K562 (cell line): ENCODE measurements at regions not wholly inside any gene's neighbourhood (a gene's known extent, or its start where the extent isn't known, plus 50 kb on each side); places are given as distances from the start of the nearest gene placed in this dataset.
A peak's percentile ranks its signal among the peaks of the same experiment; 100 is the strongest.
"Not testable (repeated sequence)": the region's sequence is repeated elsewhere in the genome, so short reads cannot be mapped to it uniquely, and the experiment has no call there.

ENCODE experiments used
- ATAC-seq: fragments of 200-7000 bp; cut with Tn5 transposase; 3 replicates; pipeline ENCODE4 v1.9.1; 2020; ENCODE audit warnings: moderate library complexity
- BruUV-seq: library from RNA; stranded (reverse); fragments of 400-500 nt; replicated peaks from 2 replicates; lab custom pipeline; 2021; lab: Mats Ljungman, UMichigan
- CTCF ChIA-PET: fragments of 300-600 bp; formaldehyde crosslinking; extraction: SDS; loops from one replicate; lab custom pipeline; 2021; ENCODE audit warnings: low intra/inter-chr PET ratio; lab: Yijun Ruan, JAX
- POLR2A ChIA-PET: fragments of 300-600, 350-650 bp; sonication (Branson Sonifier 250); formaldehyde crosslinking; extraction: SDS; loops from one replicate; lab custom pipeline; 2021; ENCODE audit warnings: antibody characterized with exemption, inconsistent platforms; lab: Yijun Ruan, JAX
- DNase-seq, 4 experiments: peaks; one replicate each; pipeline versions ENCODE4 v3.0.0 to v3.0.0-alpha.2; 2011 to 2018; ENCODE audit warnings: low spot score in 3 of 4, mixed read lengths in 3 of 4; ENCODE audit errors: extremely low read depth in 1 of 4
- FAIRE-seq: peaks from 2 replicates; lab custom pipeline; 2011; peaks lifted over from hg19 to GRCh38; lab: Jason Lieb, UNC
- H2AFZ ChIP-seq: 2 replicates; pipeline ENCODE4 v1.6.0; 2011; ENCODE audit warnings: low read depth, low read length, control low read depth, inconsistent platforms
- H3K27ac ChIP-seq: fragments of 200-600 bp; 3 replicates; pipeline ENCODE4 v1.8.0; 2011; ENCODE audit warnings: low read depth, mild to moderate bottlenecking, control low read depth, inconsistent platforms, low read length, moderate library complexity, mixed read lengths; ENCODE audit errors: extremely low read depth
- H3K27me3 ChIP-seq, 2 experiments: fragments of 300-600 bp in 1 of 2; 2 replicates in 1 of 2; 3 replicates in 1 of 2; pipeline versions ENCODE4 v1.6.0 to v1.8.0; 2011; ENCODE audit warnings: inconsistent platforms in 2 of 2, low read length in 2 of 2, mild to moderate bottlenecking in 1 of 2, mixed read lengths in 1 of 2, moderate library complexity in 1 of 2; ENCODE audit not compliant: control insufficient read depth in 2 of 2, insufficient read depth in 2 of 2
- H3K36me3 ChIP-seq: fragments of 300-600 bp; 3 replicates; pipeline ENCODE4 v1.8.0; 2011; ENCODE audit warnings: mild to moderate bottlenecking, low read length, inconsistent platforms; ENCODE audit not compliant: control insufficient read depth, insufficient read depth
- H3K4me1 ChIP-seq, 2 experiments: fragments of 200-600 bp in 1 of 2; replicated peaks in 1 of 2; 2 replicates in 1 of 2; 3 replicates in 1 of 2; pipeline versions ENCODE4 v1.5.1 to v1.8.0; 2011; ENCODE audit warnings: inconsistent platforms in 2 of 2, low read length in 2 of 2, mild to moderate bottlenecking in 1 of 2, mixed read lengths in 1 of 2, moderate library complexity in 1 of 2; ENCODE audit not compliant: control insufficient read depth in 2 of 2, insufficient read depth in 2 of 2
- H3K4me2 ChIP-seq: 2 replicates; pipeline ENCODE4 v1.6.1; 2011; ENCODE audit warnings: low read length, control low read depth, inconsistent platforms, mixed read lengths; ENCODE audit not compliant: insufficient read depth
- H3K4me3 ChIP-seq: fragments of 200-600 bp; sonication (generic), shearing (Covaris generic); 2 replicates; pipeline ENCODE4 v1.5.1; 2016; ENCODE audit warnings: control low read depth, inconsistent platforms
- H3K79me2 ChIP-seq: fragments of 200-600 bp; 3 replicates; pipeline ENCODE4 v1.8.0; 2011; ENCODE audit warnings: low read length, inconsistent platforms; ENCODE audit not compliant: control insufficient read depth, insufficient read depth
- H3K9ac ChIP-seq, 2 experiments: 2 replicates each; pipeline versions ENCODE4 v1.6.0 to v1.6.1; 2011; ENCODE audit warnings: low read depth in 2 of 2, low read length in 2 of 2, control low read depth in 1 of 2, inconsistent platforms in 1 of 2, mild to moderate bottlenecking in 1 of 2, mixed read lengths in 1 of 2; ENCODE audit not compliant: insufficient read depth in 1 of 2
- H3K9me1 ChIP-seq: one replicate; pipeline ENCODE4 v1.6.0; 2011; ENCODE audit warnings: inconsistent platforms, mild to moderate bottlenecking, low read length, moderate library complexity; ENCODE audit not compliant: control insufficient read depth, insufficient read depth
- H3K9me3 ChIP-seq: replicated peaks from 2 replicates; pipeline ENCODE4 v1.5.1; 2011; ENCODE audit warnings: low read depth, low read length, inconsistent platforms; ENCODE audit not compliant: control insufficient read depth, insufficient read depth
- H4K20me1 ChIP-seq: replicated peaks from 2 replicates; pipeline ENCODE4 v1.6.1; 2011; ENCODE audit warnings: low read length, inconsistent platforms, mixed read lengths; ENCODE audit not compliant: control insufficient read depth, insufficient read depth
- ZFP36 ChIP-seq: fragments of 150-350 bp; IDR thresholded peaks from 2 replicates; pipeline ENCODE4 v1.6.1; 2018; ENCODE audit warnings: low read length, low read depth; ENCODE audit not compliant: partially characterized antibody
- WGBS: fragments of 100-300 bp; shearing (Covaris generic); methylation state at CpG from one replicate; pipeline ENCODE4 v1.1.6; 2016; ENCODE audit warnings: low coverage, mixed read lengths; ENCODE audit not compliant: insufficient coverage; ENCODE audit errors: missing lambda C conversion rate; 5-methylcytosine and 5-hydroxymethylcytosine counted together
- in situ Hi-C: fragments of 300-500 bp; cut with MboI; formaldehyde crosslinking; loops from 4 replicates; pipeline ENCODE4 v1.15.0; 2018; ENCODE audit warnings: inconsistent platforms, mixed read lengths
- intact Hi-C: fragments of 100-400 bp; cut with micrococcal nuclease; formaldehyde crosslinking; loops from 2 replicates; pipeline ENCODE4 v1.14.2; 2022
- TF ChIP-seq, protein P1 (sequence below), 2 experiments: IDR thresholded peaks in 1 of 2; conservative IDR thresholded peaks in 1 of 2; 2 replicates each; pipeline ENCODE4 v1.6.1; 2016; ENCODE audit warnings: low read depth in 2 of 2, mild to moderate bottlenecking in 1 of 2, missing compliant biosample characterization in 1 of 2, missing genetic modification characterization in 1 of 2, moderate library complexity in 1 of 2
- TF ChIP-seq, protein P2 (sequence below): fragments of 150-350 bp; IDR thresholded peaks from 2 replicates; pipeline ENCODE4 v1.6.1; 2014; ENCODE audit warnings: low read depth, mild to moderate bottlenecking, low read length, borderline replicate concordance

DNA sequence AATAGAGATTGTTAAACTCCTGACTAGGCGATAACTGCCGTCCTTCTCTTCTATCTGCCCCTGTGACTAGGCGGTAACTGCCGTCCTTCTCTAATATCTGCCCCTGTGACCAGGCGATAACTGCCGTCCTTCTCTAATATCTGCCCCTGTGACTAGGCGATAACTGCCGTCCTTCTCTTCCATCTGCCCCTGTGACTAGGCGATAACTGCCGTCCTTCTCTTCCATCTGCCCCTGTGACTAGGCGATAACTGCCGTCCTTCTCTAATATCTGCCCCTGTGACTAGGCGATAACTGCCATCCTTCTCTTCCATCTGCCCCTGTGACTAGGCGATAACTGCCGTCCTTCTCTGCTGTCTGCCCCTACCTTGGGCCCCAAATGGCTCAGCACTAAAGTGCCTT is 59.5 kb upstream of the FRG1 start:
- CTCF ChIA-PET, result not testable (repeated sequence)
- TF ChIP-seq, protein P1, sequence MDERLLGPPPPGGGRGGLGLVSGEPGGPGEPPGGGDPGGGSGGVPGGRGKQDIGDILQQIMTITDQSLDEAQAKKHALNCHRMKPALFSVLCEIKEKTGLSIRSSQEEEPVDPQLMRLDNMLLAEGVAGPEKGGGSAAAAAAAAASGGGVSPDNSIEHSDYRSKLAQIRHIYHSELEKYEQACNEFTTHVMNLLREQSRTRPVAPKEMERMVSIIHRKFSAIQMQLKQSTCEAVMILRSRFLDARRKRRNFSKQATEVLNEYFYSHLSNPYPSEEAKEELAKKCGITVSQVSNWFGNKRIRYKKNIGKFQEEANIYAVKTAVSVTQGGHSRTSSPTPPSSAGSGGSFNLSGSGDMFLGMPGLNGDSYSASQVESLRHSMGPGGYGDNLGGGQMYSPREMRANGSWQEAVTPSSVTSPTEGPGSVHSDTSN (CRISPR knock-in tag; IDR thresholded peaks at IDR 0.05; ENCODE audit: low read depth), result 0 out of 2 replicates have a peak, but pooled peaks have one; percentile 11
- TF ChIP-seq, protein P1 (tag; conservative IDR thresholded peaks at IDR 0.05; ENCODE audit: low read depth), result not testable (repeated sequence)
- TF ChIP-seq, all 486 proteins: peak for 1; not testable (repeated sequence) for 485
- H3K36me3 ChIP-seq, H3K79me2 ChIP-seq, H3K9ac ChIP-seq, H3K27me3 ChIP-seq, H3K9me3 ChIP-seq, H3K27ac ChIP-seq, H3K4me3 ChIP-seq, in situ Hi-C loops, intact Hi-C loops, ATAC-seq, H2AFZ ChIP-seq, H4K20me1 ChIP-seq, H3K4me2 ChIP-seq, H3K4me1 ChIP-seq, BruUV-seq, H3K9me1 ChIP-seq, POLR2A ChIA-PET: not testable (repeated sequence)
- WGBS, result 56% methylated on average over 15 of the region's 15 CpGs
- FAIRE-seq (peak; percentile 64), DNase-seq (peak in 1 of 4 experiments; percentile 1)

DNA sequence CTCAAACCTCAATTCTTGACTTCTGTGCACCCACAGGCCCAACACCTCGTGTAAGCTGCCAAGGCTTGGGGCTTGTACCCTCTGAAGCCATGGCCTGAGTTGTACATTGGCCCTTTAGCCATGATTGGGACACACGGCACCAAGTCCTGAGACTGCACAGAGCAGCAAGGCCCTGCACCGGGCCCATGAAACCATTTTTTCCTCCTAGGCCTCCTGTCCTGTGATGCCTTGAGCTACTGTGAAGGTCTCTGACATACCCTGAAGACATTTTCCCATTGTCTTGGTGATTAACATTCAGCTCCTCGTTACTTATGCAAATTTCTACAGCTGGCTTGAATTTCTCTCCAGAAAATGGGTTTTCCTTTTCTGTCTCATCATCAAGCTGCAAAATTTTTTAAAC is 52.3 kb upstream of the FRG1 start:
- H3K9me3 ChIP-seq, POLR2A ChIA-PET, H3K9ac ChIP-seq, H3K9me1 ChIP-seq, ATAC-seq, intact Hi-C loops, H3K4me1 ChIP-seq, H3K79me2 ChIP-seq, in situ Hi-C loops, BruUV-seq, H2AFZ ChIP-seq, CTCF ChIA-PET, FAIRE-seq, H4K20me1 ChIP-seq, H3K36me3 ChIP-seq, H3K4me3 ChIP-seq, H3K27ac ChIP-seq, H3K27me3 ChIP-seq, H3K4me2 ChIP-seq, DNase-seq: not testable (repeated sequence)
- WGBS, result 0% methylated on average over 4 of the region's 4 CpGs
- TF ChIP-seq ZFP36, result peak; percentile 83
- TF ChIP-seq, protein P2, sequence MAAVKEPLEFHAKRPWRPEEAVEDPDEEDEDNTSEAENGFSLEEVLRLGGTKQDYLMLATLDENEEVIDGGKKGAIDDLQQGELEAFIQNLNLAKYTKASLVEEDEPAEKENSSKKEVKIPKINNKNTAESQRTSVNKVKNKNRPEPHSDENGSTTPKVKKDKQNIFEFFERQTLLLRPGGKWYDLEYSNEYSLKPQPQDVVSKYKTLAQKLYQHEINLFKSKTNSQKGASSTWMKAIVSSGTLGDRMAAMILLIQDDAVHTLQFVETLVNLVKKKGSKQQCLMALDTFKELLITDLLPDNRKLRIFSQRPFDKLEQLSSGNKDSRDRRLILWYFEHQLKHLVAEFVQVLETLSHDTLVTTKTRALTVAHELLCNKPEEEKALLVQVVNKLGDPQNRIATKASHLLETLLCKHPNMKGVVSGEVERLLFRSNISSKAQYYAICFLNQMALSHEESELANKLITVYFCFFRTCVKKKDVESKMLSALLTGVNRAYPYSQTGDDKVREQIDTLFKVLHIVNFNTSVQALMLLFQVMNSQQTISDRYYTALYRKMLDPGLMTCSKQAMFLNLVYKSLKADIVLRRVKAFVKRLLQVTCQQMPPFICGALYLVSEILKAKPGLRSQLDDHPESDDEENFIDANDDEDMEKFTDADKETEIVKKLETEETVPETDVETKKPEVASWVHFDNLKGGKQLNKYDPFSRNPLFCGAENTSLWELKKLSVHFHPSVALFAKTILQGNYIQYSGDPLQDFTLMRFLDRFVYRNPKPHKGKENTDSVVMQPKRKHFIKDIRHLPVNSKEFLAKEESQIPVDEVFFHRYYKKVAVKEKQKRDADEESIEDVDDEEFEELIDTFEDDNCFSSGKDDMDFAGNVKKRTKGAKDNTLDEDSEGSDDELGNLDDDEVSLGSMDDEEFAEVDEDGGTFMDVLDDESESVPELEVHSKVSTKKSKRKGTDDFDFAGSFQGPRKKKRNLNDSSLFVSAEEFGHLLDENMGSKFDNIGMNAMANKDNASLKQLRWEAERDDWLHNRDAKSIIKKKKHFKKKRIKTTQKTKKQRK, result peak; percentile 53; the same call in 1 of the 2 replicates
